ENCODE measurements at regions not wholly inside any gene's neighbourhood (a gene's known extent, or its start where the extent isn't known, plus 50 kb on each side); places are given as distances from the start of the nearest gene placed in this dataset.

DNA sequence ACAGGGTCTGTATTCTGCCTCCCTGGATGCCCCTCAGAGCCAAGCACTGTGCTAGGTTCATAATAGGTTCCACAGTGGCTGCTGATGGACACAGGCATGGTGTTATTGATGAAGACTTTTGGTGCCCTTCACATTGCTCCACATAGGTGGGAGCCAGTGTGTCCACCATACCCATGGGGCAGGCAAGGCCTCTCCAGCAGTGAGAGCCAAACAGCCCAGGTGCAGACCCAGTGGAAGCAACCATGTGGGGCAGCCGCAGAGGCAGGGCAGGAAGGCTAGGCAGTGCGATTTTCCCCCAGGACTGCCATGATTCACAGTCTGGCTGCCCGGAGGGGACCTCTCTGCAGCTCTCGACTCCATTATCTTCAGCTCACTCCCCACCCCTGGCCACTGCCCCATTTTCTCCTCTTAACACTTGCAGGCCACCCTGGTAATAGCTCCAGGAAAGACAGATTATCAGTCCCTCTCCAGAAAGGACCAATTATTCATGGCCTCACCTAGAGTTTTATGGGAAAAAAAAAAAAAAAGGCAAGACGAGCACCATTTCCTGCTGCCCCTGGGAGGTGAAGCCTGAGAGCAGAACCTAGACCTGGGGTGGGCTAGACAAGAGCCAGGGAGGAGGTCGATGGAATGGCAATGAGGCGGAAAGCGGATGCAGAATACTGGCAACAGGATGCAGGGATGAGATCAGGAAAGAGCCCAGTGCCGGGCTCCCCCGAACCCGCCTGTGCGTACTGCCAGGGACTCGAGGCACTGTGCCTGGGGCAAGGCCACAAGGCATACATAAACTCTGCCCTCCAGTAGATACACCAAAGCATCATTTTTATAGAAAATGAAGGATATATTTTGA is 343.0 kb upstream of the NCAM1 start:
- TF ChIP-seq KLF15 (CRISPR knock-in tag; IDR thresholded peaks at IDR 0.05; ENCODE audit: borderline replicate concordance), result no peak
- TF ChIP-seq, protein P1, sequence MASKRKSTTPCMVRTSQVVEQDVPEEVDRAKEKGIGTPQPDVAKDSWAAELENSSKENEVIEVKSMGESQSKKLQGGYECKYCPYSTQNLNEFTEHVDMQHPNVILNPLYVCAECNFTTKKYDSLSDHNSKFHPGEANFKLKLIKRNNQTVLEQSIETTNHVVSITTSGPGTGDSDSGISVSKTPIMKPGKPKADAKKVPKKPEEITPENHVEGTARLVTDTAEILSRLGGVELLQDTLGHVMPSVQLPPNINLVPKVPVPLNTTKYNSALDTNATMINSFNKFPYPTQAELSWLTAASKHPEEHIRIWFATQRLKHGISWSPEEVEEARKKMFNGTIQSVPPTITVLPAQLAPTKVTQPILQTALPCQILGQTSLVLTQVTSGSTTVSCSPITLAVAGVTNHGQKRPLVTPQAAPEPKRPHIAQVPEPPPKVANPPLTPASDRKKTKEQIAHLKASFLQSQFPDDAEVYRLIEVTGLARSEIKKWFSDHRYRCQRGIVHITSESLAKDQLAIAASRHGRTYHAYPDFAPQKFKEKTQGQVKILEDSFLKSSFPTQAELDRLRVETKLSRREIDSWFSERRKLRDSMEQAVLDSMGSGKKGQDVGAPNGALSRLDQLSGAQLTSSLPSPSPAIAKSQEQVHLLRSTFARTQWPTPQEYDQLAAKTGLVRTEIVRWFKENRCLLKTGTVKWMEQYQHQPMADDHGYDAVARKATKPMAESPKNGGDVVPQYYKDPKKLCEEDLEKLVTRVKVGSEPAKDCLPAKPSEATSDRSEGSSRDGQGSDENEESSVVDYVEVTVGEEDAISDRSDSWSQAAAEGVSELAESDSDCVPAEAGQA (IDR thresholded peaks at IDR 0.05; ENCODE audit: low read depth), result no peak
- TF ChIP-seq, protein P1 (CRISPR knock-in tag; IDR thresholded peaks at IDR 0.05; ENCODE audit: borderline replicate concordance), result no peak
- no peak for TF ChIP-seq ZNF317 (CRISPR knock-in tag; IDR thresholded peaks at IDR 0.05)
- no peak for TF ChIP-seq PRMT3 (CRISPR knock-in tag; IDR thresholded peaks at IDR 0.05; ENCODE audit: borderline replicate concordance, low read depth)
- no peak for TF ChIP-seq ZNF841 (CRISPR knock-in tag; IDR thresholded peaks at IDR 0.05; ENCODE audit: borderline replicate concordance)
- TF ChIP-seq, protein P2, sequence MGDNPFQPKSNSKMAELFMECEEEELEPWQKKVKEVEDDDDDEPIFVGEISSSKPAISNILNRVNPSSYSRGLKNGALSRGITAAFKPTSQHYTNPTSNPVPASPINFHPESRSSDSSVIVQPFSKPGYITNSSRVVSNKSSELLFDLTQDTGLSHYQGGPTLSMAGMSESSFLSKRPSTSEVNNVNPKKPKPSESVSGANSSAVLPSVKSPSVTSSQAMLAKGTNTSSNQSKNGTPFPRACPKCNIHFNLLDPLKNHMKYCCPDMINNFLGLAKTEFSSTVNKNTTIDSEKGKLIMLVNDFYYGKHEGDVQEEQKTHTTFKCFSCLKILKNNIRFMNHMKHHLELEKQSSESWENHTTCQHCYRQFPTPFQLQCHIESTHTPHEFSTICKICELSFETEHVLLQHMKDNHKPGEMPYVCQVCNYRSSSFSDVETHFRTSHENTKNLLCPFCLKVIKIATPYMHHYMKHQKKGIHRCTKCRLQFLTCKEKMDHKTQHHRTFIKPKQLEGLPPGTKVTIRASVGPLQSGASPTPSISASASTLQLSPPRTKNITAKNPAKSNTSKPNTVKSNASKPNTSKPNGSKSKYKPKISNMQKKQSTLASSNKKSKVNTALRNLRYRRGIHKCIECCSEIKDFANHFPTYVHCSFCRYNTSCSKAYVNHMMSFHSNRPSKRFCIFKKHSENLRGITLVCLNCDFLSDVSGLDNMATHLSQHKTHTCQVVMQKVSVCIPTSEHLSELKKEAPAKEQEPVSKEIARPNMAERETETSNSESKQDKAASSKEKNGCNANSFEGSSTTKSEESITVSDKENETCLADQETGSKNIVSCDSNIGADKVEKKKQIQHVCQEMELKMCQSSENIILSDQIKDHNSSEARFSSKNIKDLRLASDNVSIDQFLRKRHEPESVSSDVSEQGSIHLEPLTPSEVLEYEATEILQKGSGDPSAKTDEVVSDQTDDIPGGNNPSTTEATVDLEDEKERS (CRISPR knock-in tag; IDR thresholded peaks at IDR 0.05), result no peak

All from HepG2 (cell line).